ENCODE measurements at regions not wholly inside any gene's neighbourhood (a gene's known extent, or its start where the extent isn't known, plus 50 kb on each side); places are given as distances from the start of the nearest gene placed in this dataset.

GRCh38 chr11:67732045-67732787 is 57.8 kb upstream of the ALDH3B2 start:
- no peak for TF ChIP-seq REST (IDR thresholded peaks at IDR 0.05; ENCODE audit: low read depth)
- no peak for TF ChIP-seq POLR2A (IDR thresholded peaks at IDR 0.05; ENCODE audit: borderline replicate concordance, extremely low read depth, insufficient read depth, insufficient read length)

All from HCT116 (cell line).